ENCODE measurements at regions not wholly inside any gene's neighbourhood (a gene's known extent, or its start where the extent isn't known, plus 50 kb on each side); places are given as distances from the start of the nearest gene placed in this dataset.

GRCh38 chr10:128851726-128852125 is 615.3 kb upstream of the MGMT start:
- TF ChIP-seq CTCF (IDR thresholded peaks at IDR 0.05; ENCODE audit: low read depth, low read length): no peak
- DNase-seq (ENCODE audit: extremely low read depth, low read depth): no peak

- TF ChIP-seq CTCF (IDR thresholded peaks at IDR 0.05; ENCODE audit: low read depth, low read length): no peak
- no peak for DNase-seq (ENCODE audit: extremely low read depth, low read depth)
These were observed 614.6 kb upstream of the MGMT start for GRCh38 chr10:128852449-128852848.

DNA sequence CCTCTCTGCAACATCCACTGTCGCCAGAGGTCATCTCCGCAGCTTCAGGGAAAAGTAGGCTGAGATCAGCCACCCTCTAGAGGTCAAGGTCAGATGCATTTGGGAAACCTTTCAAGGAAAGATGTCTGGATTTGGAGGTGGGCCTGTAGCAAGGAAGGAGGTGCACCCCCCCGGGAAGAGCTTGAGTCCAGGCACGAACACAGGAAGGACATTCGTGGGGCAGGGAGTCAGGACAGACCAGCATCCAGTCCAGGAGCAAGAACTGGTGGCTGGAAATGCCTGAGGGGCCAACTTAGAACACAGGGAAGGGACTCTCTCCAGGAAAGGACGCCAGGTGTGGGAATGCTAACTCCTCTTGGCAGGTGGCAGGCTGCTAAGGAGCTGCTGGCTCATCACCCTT is 614.1 kb upstream of the MGMT start:
- DNase-seq (ENCODE audit: extremely low read depth, low read depth): no peak
- TF ChIP-seq CTCF (IDR thresholded peaks at IDR 0.05; ENCODE audit: low read depth, low read length): no peak

DNA sequence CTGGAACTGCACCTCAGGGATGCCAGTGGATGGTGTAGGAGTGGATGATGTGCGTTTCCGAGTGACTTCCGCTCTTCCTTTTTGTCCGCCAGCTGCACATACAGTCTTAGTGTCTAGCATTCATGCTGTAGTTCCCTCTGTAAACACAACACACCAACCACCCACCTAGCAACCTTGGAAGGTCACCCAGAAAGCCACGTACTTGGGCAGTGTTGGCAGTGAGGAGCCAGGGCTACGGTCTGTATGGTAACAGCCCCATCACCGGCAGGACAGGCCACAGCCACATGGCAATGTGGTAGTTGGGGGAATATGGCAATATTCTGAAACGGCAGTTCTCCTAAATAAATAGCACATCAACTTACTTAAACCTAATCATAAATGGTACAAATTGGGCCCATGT is 613.5 kb upstream of the MGMT start:
- DNase-seq (ENCODE audit: extremely low read depth, low read depth): no peak

DNA sequence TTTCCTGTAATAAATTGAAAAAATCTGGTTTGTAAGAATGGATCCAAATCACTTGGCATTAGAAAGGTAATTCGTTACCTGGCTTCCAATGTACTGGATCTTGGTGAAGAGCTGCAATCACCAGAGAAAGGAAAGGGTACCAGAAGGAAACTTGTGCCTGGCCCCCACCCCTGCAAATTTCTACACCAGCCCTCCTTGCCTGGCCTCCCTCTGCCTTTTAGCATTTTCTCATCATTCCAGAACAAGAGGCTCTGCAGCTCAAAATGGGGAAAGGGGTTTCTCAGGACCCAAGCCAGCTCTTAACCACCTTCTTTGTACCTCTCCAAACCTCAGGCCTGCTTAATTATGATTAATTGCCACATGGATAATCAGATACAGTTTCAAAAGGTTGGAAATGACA is 612.8 kb upstream of the MGMT start:
- TF ChIP-seq CTCF (IDR thresholded peaks at IDR 0.05; ENCODE audit: low read depth, low read length): no peak
- no peak for DNase-seq (ENCODE audit: extremely low read depth, low read depth)

More for the DNA sequence above, 613.5 kb upstream of the MGMT start:
- no peak for TF ChIP-seq CTCF (IDR thresholded peaks at IDR 0.05; ENCODE audit: low read depth, low read length)

DNA sequence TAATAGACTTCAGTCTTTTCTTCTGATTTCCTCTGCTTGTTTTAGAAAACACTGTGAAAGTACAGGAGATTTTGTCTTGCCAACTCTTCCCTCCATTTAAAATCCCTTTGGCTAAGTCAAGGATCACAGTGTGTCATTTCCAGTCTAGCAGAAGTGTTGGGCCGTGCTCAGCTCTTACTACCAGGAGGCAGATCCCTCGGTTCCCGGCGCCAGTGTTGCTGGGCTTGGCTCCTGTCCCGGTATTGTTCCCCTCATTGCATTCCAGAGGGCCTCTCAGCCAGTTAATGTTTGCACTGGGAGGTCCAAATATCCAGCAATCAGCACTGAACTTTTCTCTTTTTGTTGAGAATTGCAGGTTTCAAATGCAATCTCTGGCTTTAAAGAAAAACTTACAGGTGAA is 612.1 kb upstream of the MGMT start:
- TF ChIP-seq CTCF (IDR thresholded peaks at IDR 0.05; ENCODE audit: low read depth, low read length): no peak
- no peak for DNase-seq (ENCODE audit: extremely low read depth, low read depth)

GRCh38 chr10:128855618-128856428 is 611.2 kb upstream of the MGMT start:
- no peak for DNase-seq (ENCODE audit: extremely low read depth, low read depth)
- TF ChIP-seq CTCF (IDR thresholded peaks at IDR 0.05; ENCODE audit: low read depth, low read length): no peak
